PC-9 (cell line): ENCODE measurements at regions not wholly inside any gene's neighbourhood (a gene's known extent, or its start where the extent isn't known, plus 50 kb on each side); places are given as distances from the start of the nearest gene placed in this dataset.

Experiments
- BruUV-seq: library from RNA; stranded (reverse); fragments of 400-500 nt; replicated peaks from 2 replicates; lab custom pipeline; 2021; lab: Mats Ljungman, UMichigan
- CTCF ChIA-PET: fragments of 300-600 bp; sonication (Branson Sonifier 250); formaldehyde crosslinking; loops from one replicate; lab custom pipeline; 2022; ENCODE audit warnings: antibody characterized with exemption; lab: Charles Lee
- POLR2A ChIA-PET: fragments of 300-600 bp; sonication (Branson Sonifier 250); formaldehyde crosslinking; loops from one replicate; lab custom pipeline; 2022; ENCODE audit warnings: antibody characterized with exemption; ENCODE audit not compliant: unreplicated experiment; lab: Charles Lee
- DNase-seq, 2 experiments: peaks; one replicate each; pipeline versions ENCODE4 v3.0.0 to v3.0.0-alpha.2; 2015 to 2022; ENCODE audit warnings: mixed read lengths in 1 of 2
- H2AFZ ChIP-seq: fragments of 200-600 bp; sonication (generic); 2 replicates; pipeline ENCODE4 v1.8.1; 2017; ENCODE audit warnings: antibody characterized with exemption
- H3F3A ChIP-seq: fragments of 200-600 bp; sonication (generic); 2 replicates; pipeline ENCODE4 v1.8.1; 2017; ENCODE audit warnings: antibody characterized with exemption, mild to moderate bottlenecking, low read depth; ENCODE audit not compliant: insufficient read depth
- H3K27ac ChIP-seq: fragments of 200-600 bp; sonication (generic); 2 replicates; pipeline ENCODE4 v1.6.1; 2016; ENCODE audit warnings: mixed run types
- H3K27me3 ChIP-seq: fragments of 200-600 bp; sonication (generic); 2 replicates; pipeline ENCODE4 v1.6.1; 2016; ENCODE audit warnings: low read depth, mixed run types; ENCODE audit not compliant: insufficient read depth
- H3K36me3 ChIP-seq: fragments of 200-600 bp; sonication (generic); 2 replicates; pipeline ENCODE4 v1.6.1; 2016; ENCODE audit warnings: low read depth, mixed run types
- H3K4me1 ChIP-seq: fragments of 200-600 bp; sonication (generic); replicated peaks from 2 replicates; pipeline ENCODE4 v1.6.1; 2016; ENCODE audit warnings: mixed run types; ENCODE audit not compliant: insufficient read depth
- H3K4me2 ChIP-seq: fragments of 200-600 bp; sonication (generic); 2 replicates; pipeline ENCODE4 v1.6.1; 2017; ENCODE audit warnings: mixed run types
- H3K4me3 ChIP-seq: fragments of 200-600 bp; sonication (generic); 2 replicates; pipeline ENCODE4 v1.6.1; 2016; ENCODE audit warnings: mixed run types
- H3K79me2 ChIP-seq: fragments of 200-600 bp; sonication (generic); 2 replicates; pipeline ENCODE4 v1.6.1; 2017; ENCODE audit warnings: low read depth, mixed run types
- H3K9me2 ChIP-seq: fragments of 200-600 bp; sonication (generic); 2 replicates; pipeline ENCODE4 v1.8.1; 2017; ENCODE audit warnings: mild to moderate bottlenecking; ENCODE audit not compliant: insufficient read depth
- H3K9me3 ChIP-seq: fragments of 200-600 bp; sonication (generic); 2 replicates; pipeline ENCODE4 v1.8.1; 2016; ENCODE audit warnings: low read depth; ENCODE audit not compliant: insufficient read depth
- H4K20me1 ChIP-seq: fragments of 200-600 bp; sonication (generic); 2 replicates; pipeline ENCODE4 v1.8.1; 2017; ENCODE audit not compliant: insufficient read depth
- EZH2 ChIP-seq: fragments of 200-600 bp; sonication (generic); IDR thresholded peaks from 2 replicates; pipeline ENCODE4 v1.8.0; 2017; ENCODE audit warnings: antibody characterized with exemption, low read depth
- intact Hi-C: fragments of 100-400 bp; cut with micrococcal nuclease; formaldehyde crosslinking; loops from one replicate; pipeline ENCODE4 v1.10.0; 2022; ENCODE audit not compliant: unreplicated experiment
- TF ChIP-seq, protein P1 (sequence below): fragments of 200-600 bp; sonication (generic); conservative IDR thresholded peaks from 2 replicates; pipeline ENCODE4 v1.6.1; 2017; ENCODE audit warnings: mixed run types, antibody characterized with exemption, mild to moderate bottlenecking, moderate library complexity

GRCh38 chr3:150152567-150152966, 181.9 kb upstream of the PFN2 start:
- no peaks in the 10 kb centered on the region for H3K79me2 ChIP-seq
- no peak overlapping the region for H3K4me2 ChIP-seq
- POLR2A ChIA-PET, result interaction anchor here (0.6 kb wide), 1 partner anchor 186 kb away, joined by 3 read pairs; no protein-coding TSS in a partner anchor
- no peaks in the 10 kb centered on the region for H3K36me3 ChIP-seq
- H3K9me2 ChIP-seq, result no peaks in the 10 kb centered on the region
- H3K4me3 ChIP-seq, result no peak overlapping the region
- no peak overlapping the region for H3K27ac ChIP-seq
- peaks cover 31% of the 10 kb centered on the region for H3K4me1 ChIP-seq
- H2AFZ ChIP-seq, result no peak overlapping the region
- H4K20me1 ChIP-seq, result no peaks in the 10 kb centered on the region
- no peaks in the 10 kb centered on the region for H3K9me3 ChIP-seq
- no peaks in the 10 kb centered on the region for H3K27me3 ChIP-seq
- H3F3A ChIP-seq, result peaks cover 2% of the 10 kb centered on the region; the same call in 1 of the 2 replicates
- BruUV-seq, result no TSS peak
- intact Hi-C loops, result no loop called here
- DNase-seq, result no peak
- CTCF ChIA-PET, result no interaction called here
- TF ChIP-seq, protein P1, sequence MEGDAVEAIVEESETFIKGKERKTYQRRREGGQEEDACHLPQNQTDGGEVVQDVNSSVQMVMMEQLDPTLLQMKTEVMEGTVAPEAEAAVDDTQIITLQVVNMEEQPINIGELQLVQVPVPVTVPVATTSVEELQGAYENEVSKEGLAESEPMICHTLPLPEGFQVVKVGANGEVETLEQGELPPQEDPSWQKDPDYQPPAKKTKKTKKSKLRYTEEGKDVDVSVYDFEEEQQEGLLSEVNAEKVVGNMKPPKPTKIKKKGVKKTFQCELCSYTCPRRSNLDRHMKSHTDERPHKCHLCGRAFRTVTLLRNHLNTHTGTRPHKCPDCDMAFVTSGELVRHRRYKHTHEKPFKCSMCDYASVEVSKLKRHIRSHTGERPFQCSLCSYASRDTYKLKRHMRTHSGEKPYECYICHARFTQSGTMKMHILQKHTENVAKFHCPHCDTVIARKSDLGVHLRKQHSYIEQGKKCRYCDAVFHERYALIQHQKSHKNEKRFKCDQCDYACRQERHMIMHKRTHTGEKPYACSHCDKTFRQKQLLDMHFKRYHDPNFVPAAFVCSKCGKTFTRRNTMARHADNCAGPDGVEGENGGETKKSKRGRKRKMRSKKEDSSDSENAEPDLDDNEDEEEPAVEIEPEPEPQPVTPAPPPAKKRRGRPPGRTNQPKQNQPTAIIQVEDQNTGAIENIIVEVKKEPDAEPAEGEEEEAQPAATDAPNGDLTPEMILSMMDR, result no peak
- no peak for TF ChIP-seq EZH2

DNA sequence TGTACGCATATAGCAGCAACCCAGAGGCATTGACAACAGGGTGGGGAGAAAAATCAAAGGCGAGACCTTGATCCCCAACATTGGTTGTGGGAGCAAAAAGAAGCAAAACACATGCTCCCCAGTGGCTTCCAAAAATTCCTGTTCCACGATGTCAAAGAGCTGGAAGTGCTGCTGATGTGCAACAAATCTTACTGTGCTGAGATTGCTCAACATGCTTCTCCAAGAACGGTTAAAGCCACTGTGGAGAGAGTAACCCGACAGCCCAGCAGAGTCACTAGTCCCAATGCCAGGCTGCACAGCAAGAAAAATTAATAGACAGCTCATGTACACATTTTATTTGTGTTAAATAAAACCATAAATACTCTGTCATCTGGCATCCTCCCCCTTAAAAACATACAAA, 179.9 kb upstream of the PFN2 start:
- ChIA-PET CTCF (no interaction called here), POLR2A (no interaction called here)
- Histone ChIP-seq H3K4me3 (no peak overlapping the region), H3K79me2 (no peaks in the 10 kb centered on the region), H2AFZ (no peak overlapping the region), H3K9me2 (no peaks in the 10 kb centered on the region), H4K20me1 (no peaks in the 10 kb centered on the region), H3K27me3 (no peaks in the 10 kb centered on the region), H3K4me1 (peaks cover 38% of the 10 kb centered on the region), H3K27ac (no peak overlapping the region), H3F3A (peaks cover 5% of the 10 kb centered on the region; the same call in 1 of the 2 replicates), H3K9me3 (no peaks in the 10 kb centered on the region), H3K4me2 (0 out of 2 replicates have a peak overlapping the region, but pooled peaks have one; percentile 6), H3K36me3 (no peaks in the 10 kb centered on the region)
- no TSS peak for BruUV-seq
- intact Hi-C loops, result no loop called here
- TF ChIP-seq EZH2, result no peak
- TF ChIP-seq, protein P1, result no peak
- DNase-seq, result no peak

DNA sequence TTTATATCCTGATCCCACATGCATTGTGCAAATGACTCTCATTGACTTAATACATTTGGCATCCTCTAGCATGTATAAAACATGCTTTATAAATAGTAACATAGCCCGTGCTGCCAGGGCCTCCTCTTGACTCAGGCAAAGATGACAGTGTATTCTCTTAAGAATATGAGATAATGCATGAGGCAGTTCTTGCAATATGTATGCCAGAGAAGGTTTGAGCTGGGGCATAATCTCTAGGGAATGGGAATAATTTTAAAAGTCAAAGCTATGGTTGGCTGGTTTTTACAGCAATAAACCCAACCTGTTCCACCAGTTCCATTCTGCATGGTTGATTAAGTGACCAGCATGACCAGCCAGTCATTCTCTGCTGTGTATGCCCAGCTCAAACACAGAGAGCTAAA, 179.0 kb upstream of the PFN2 start:
- intact Hi-C loops, result no loop called here
- H3K4me2 ChIP-seq, result peak overlapping the region; percentile 41; the same call in 1 of the 2 replicates
- no peaks in the 10 kb centered on the region for H3K9me2 ChIP-seq
- H4K20me1 ChIP-seq, result no peaks in the 10 kb centered on the region
- H3K36me3 ChIP-seq, result no peaks in the 10 kb centered on the region
- CTCF ChIA-PET, result interaction anchor here (0.6 kb wide), 1 partner anchor 158 kb away, joined by 3 read pairs; no protein-coding TSS in a partner anchor
- peaks cover 5% of the 10 kb centered on the region; the same call in 1 of the 2 replicates for H3F3A ChIP-seq
- TF ChIP-seq EZH2, result no peak
- TF ChIP-seq, protein P1, result no peak
- no peak overlapping the region for H3K4me3 ChIP-seq
- peak overlapping the region; percentile 31 for H3K27ac ChIP-seq
- peak; percentile 44 to 87 for DNase-seq
- H2AFZ ChIP-seq, result no peak overlapping the region
- H3K79me2 ChIP-seq, result no peaks in the 10 kb centered on the region
- no TSS peak for BruUV-seq
- no peaks in the 10 kb centered on the region for H3K27me3 ChIP-seq
- H3K9me3 ChIP-seq, result no peaks in the 10 kb centered on the region
- POLR2A ChIA-PET, result interaction anchor here (0.5 kb wide), 2 partner anchors 315 to 336 kb away, joined by 3 to 4 read pairs; partner anchors contain the start of gene RNF13
- H3K4me1 ChIP-seq, result peaks cover 38% of the 10 kb centered on the region
